Suprapubic skin (tissue), 4 donors: ENCODE measurements at regions not wholly inside any gene's neighbourhood (a gene's known extent, or its start where the extent isn't known, plus 50 kb on each side); places are given as distances from the start of the nearest gene placed in this dataset.

Source experiments
- DNase-seq, 2 donors: peaks; one replicate each; pipeline ENCODE4 v3.0.0-alpha.2; 2019; ENCODE audit warnings: low spot score in 2 of 2
- H3K27ac ChIP-seq: fragments of 200-600 bp; sonication (generic); one replicate; pipeline ENCODE4 v1.5.1; 2019
- H3K27me3 ChIP-seq: fragments of 200-600 bp; sonication (generic); one replicate; pipeline ENCODE4 v1.5.1; 2019
- H3K36me3 ChIP-seq: fragments of 200-600 bp; sonication (generic); one replicate; pipeline ENCODE4 v1.5.1; 2019
- H3K4me1 ChIP-seq: fragments of 200-600 bp; sonication (generic); one replicate; pipeline ENCODE4 v1.5.1; 2019
- H3K4me3 ChIP-seq: fragments of 200-600 bp; sonication (generic); one replicate; pipeline ENCODE4 v1.5.1; 2019; ENCODE audit warnings: mild to moderate bottlenecking
- H3K9me3 ChIP-seq: fragments of 200-600 bp; sonication (generic); one replicate; pipeline ENCODE4 v1.5.1; 2019
- EP300 ChIP-seq: sonication (generic); formaldehyde crosslinking; IDR thresholded peaks from one replicate; pipeline ENCODE4 v1.6.1; 2017; ENCODE audit warnings: antibody characterized with exemption
- POLR2A ChIP-seq, 2 donors: fragments of 450-650 bp; IDR thresholded peaks; one replicate each; pipeline ENCODE4 v1.6.1; 2017; ENCODE audit warnings: antibody characterized with exemption in 2 of 2, mild to moderate bottlenecking in 2 of 2, moderate library complexity in 2 of 2
- POLR2AphosphoS5 ChIP-seq, 3 donors: sonication (generic); formaldehyde crosslinking; IDR thresholded peaks; one replicate each; pipeline ENCODE4 v1.6.1; 2017; ENCODE audit warnings: antibody characterized with exemption in 3 of 3
- WGBS: methylation state at CpG from one replicate; pipeline ENCODE4 v1.1.5; 2018; 5-methylcytosine and 5-hydroxymethylcytosine counted together
- TF ChIP-seq, protein P1 (sequence below), 2 donors: fragments of 200-600 bp in 1 of 2; fragments of 450-650 bp in 1 of 2; sonication (generic) in 1 of 2; IDR thresholded peaks; one replicate each; pipeline ENCODE4 v1.5.1; 2016 to 2019; ENCODE audit warnings: antibody characterized with exemption in 2 of 2, mild to moderate bottlenecking in 1 of 2, moderate library complexity in 1 of 2

DNA sequence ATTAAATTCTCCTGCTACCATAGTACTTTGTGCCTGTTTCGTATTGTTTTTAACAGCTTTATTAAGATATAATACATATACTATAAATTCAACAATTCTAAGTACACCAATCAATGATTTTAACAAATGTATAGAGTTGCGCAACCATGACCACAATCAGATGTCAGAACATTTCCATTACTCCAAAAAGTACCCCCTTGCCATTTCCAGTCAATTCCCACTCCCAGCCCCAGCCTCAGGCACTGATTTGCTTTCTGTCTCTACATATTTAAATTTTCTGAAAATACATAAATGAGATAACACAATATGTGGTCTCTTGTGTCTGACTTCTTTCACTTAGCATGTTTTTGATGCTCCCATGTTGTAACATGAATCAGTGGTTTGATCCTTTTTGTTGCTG, 193.9 kb downstream of the FIGN start:
- WGBS, result 89% methylated on average over 2 of the region's 2 CpGs
- H3K27me3 ChIP-seq, result no peaks in the 10 kb centered on the region
- TF ChIP-seq POLR2AphosphoS5 (IDR thresholded peaks at IDR 0.05) (no peak), EP300 (no peak), POLR2A (IDR thresholded peaks at IDR 0.05) (no peak)
- TF ChIP-seq, protein P1, sequence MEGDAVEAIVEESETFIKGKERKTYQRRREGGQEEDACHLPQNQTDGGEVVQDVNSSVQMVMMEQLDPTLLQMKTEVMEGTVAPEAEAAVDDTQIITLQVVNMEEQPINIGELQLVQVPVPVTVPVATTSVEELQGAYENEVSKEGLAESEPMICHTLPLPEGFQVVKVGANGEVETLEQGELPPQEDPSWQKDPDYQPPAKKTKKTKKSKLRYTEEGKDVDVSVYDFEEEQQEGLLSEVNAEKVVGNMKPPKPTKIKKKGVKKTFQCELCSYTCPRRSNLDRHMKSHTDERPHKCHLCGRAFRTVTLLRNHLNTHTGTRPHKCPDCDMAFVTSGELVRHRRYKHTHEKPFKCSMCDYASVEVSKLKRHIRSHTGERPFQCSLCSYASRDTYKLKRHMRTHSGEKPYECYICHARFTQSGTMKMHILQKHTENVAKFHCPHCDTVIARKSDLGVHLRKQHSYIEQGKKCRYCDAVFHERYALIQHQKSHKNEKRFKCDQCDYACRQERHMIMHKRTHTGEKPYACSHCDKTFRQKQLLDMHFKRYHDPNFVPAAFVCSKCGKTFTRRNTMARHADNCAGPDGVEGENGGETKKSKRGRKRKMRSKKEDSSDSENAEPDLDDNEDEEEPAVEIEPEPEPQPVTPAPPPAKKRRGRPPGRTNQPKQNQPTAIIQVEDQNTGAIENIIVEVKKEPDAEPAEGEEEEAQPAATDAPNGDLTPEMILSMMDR (IDR thresholded peaks at IDR 0.05), result no peak

DNA sequence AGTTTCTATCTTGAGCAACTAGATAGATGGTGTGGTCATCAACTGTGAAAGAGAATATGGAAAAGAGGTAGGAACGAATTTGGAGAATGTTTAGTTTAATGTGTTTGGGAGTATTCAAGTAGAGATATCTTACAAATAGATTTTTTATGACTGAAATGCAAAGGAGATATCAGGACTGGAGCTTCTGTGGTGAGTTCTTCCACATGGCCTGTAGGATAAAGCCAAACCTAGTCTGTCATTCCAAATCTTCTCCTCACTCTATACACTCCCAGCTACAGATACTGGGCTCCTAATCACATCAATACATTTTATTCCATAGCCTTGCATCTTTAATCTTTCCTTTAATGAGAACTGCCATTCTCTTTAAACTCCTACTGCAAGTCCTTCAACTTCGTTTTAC, 194.3 kb downstream of the FIGN start:
- no peaks in the 10 kb centered on the region for H3K9me3 ChIP-seq
- no peak for DNase-seq
- no peaks in the 10 kb centered on the region for H3K27me3 ChIP-seq
- H3K4me3 ChIP-seq, result no peak overlapping the region
- no peaks in the 10 kb centered on the region for H3K36me3 ChIP-seq
- 84% methylated on average over 2 of the region's 2 CpGs for WGBS
- H3K4me1 ChIP-seq, result no peaks in the 10 kb centered on the region
- TF ChIP-seq POLR2A (IDR thresholded peaks at IDR 0.05) (no peak), EP300 (no peak)
- TF ChIP-seq, protein P1 (IDR thresholded peaks at IDR 0.05), result no peak
- no peak overlapping the region for H3K27ac ChIP-seq

More for the DNA sequence above, 193.9 kb downstream of the FIGN start:
- no peak for DNase-seq
- Histone ChIP-seq H3K4me1 (no peaks in the 10 kb centered on the region), H3K36me3 (no peaks in the 10 kb centered on the region), H3K4me3 (no peak overlapping the region), H3K27ac (no peak overlapping the region), H3K9me3 (no peaks in the 10 kb centered on the region)

DNA sequence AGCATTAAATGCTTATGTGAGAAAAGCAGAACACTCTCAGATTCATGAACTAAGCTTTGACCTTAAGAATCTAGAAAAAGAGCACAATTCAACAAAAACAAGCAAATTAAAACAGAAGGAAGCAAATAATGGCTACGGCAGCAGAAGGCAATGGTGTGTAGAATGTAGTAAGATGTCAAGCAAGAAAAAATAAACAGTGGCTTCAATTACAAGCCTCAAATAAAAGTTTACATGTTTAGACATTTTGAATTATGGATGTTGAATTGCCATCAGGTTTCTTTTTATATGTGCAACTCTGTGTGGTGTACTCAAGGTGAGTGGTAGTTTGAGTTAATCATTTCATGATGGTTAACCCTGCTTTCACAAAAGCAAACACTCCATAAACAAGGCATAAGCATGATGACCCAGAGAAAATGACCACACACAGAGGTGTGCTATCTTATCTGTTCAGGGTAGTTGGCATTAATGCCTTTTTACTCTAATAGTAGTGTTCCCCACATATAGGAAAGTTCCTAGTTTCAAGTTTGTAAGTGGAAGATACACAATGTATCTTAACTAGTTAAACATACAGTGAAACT, 207.1 kb downstream of the FIGN start:
- WGBS, result 77% methylated on average over 1 of the region's 1 CpG
- Histone ChIP-seq H3K36me3 (no peaks in the 10 kb centered on the region), H3K4me1 (no peaks in the 10 kb centered on the region), H3K27me3 (no peaks in the 10 kb centered on the region), H3K9me3 (no peaks in the 10 kb centered on the region), H3K4me3 (no peak overlapping the region), H3K27ac (no peak overlapping the region)
- TF ChIP-seq EP300 (no peak), POLR2A (IDR thresholded peaks at IDR 0.05) (no peak), POLR2AphosphoS5 (IDR thresholded peaks at IDR 0.05) (no peak)
- TF ChIP-seq, protein P1 (IDR thresholded peaks at IDR 0.05), result no peak
- no peak for DNase-seq

DNA sequence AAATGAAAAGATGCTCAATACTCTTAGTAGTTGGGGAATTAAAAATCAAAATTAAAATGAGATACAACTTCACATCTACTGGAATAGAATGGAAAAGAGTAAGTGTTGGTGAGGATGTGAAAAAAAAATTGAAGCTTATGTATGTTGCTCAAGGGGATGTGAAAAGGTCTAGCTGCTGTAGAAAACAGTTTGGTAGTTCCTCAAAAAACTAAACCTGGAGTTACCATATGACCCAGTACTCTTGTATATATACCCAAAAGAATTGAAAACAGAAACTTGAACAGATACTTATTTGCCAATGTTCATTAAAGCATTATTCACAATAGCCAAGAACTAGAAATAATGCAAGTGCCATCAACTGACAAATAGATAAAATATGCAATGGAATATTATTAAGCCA, 208.4 kb downstream of the FIGN start:
- TF ChIP-seq, protein P1 (IDR thresholded peaks at IDR 0.05), result no peak
- TF ChIP-seq POLR2AphosphoS5 (IDR thresholded peaks at IDR 0.05) (no peak), EP300 (no peak), POLR2A (IDR thresholded peaks at IDR 0.05) (no peak)
- Histone ChIP-seq H3K9me3 (no peaks in the 10 kb centered on the region), H3K4me1 (no peaks in the 10 kb centered on the region), H3K27ac (no peak overlapping the region), H3K27me3 (no peaks in the 10 kb centered on the region), H3K4me3 (no peak overlapping the region), H3K36me3 (no peaks in the 10 kb centered on the region)
- no peak for DNase-seq

DNA sequence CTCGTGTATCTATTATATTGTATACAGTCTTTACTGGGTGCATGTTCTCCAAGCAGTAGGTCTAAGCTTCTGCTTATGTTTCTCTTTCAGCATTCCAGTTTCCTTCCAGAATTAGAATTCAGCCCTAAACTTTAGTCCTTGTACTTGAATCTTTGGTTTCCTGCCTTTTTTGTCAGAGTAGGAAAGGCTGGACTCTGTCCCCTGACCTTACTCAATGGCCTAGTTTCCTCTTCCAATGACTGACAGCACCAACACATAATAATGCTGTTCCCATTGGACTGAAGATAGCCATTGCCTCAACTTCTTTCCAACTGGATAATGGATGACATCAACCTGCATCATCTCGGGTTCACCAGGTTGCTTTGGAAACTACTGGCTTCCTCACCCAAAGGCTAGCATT, 217.0 kb downstream of the FIGN start:
- H3K4me1 ChIP-seq, result no peaks in the 10 kb centered on the region
- H3K4me3 ChIP-seq, result no peak overlapping the region
- no peaks in the 10 kb centered on the region for H3K27me3 ChIP-seq
- H3K27ac ChIP-seq, result no peak overlapping the region
- DNase-seq, result no peak
- TF ChIP-seq, protein P1 (IDR thresholded peaks at IDR 0.05), result no peak
- TF ChIP-seq POLR2A (IDR thresholded peaks at IDR 0.05) (no peak), POLR2AphosphoS5 (IDR thresholded peaks at IDR 0.05) (no peak), EP300 (no peak)
- WGBS, result 70% methylated on average over 2 of the region's 2 CpGs
- no peaks in the 10 kb centered on the region for H3K9me3 ChIP-seq
- H3K36me3 ChIP-seq, result no peaks in the 10 kb centered on the region
